Neural progenitor cell (in vitro differentiated cells): ENCODE measurements at regions not wholly inside any gene's neighbourhood (a gene's known extent, or its start where the extent isn't known, plus 50 kb on each side); places are given as distances from the start of the nearest gene placed in this dataset.

Experiments
- CTCF ChIP-seq: fragments of 200-600 bp; sonication (generic); IDR thresholded peaks from 2 replicates; pipeline ENCODE4 v1.5.1; 2017; ENCODE audit warnings: antibody characterized with exemption, mild to moderate bottlenecking
- EZH2 ChIP-seq: fragments of 200-600 bp; sonication (generic); IDR thresholded peaks from 2 replicates; pipeline ENCODE4 v1.6.1; 2017; ENCODE audit warnings: antibody characterized with exemption, mild to moderate bottlenecking, moderate library complexity
- EZH2phosphoT487 ChIP-seq: fragments of 200-600 bp; sonication (generic); IDR thresholded peaks from 2 replicates; pipeline ENCODE4 v1.6.1; 2017; ENCODE audit warnings: antibody characterized with exemption

GRCh38 chr14:98219638-98220037 lies 1052.4 kb downstream of the BCL11B start:
- no peak for TF ChIP-seq CTCF
- TF ChIP-seq EZH2phosphoT487, result no peak
- no peak for TF ChIP-seq EZH2
